HG02885 (cell line): ENCODE measurements at regions not wholly inside any gene's neighbourhood (a gene's known extent, or its start where the extent isn't known, plus 50 kb on each side); places are given as distances from the start of the nearest gene placed in this dataset.
"Not testable (repeated sequence)": the region's sequence is repeated elsewhere in the genome, so short reads cannot be mapped to it uniquely, and the experiment has no call there.

Experiments
- ATAC-seq: cut with Tn5 transposase; IDR thresholded peaks from one replicate; pipeline ENCODE4 v1.9.1; 2021; ENCODE audit warnings: mild to moderate bottlenecking; ENCODE audit not compliant: unreplicated experiment, poor library complexity

DNA sequence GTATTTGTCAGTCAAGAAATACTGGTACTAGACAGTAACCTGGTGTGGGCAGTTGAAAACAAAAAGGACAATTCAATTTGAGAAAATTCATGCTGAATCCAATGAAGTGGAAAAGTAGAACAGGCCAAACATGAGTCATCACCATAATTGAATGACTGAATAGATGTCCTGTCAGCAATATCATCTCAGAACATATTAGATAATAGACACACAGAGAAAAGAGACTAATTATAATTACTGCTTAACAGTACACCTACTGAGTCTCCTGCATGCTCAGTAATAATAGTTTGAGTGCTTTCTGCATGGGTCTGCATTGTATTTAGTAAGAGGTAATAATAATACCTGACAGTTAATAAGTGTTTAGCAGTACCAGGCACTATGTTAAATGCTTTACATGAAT lies 138.6 kb upstream of the ZC3H15 start:
- ATAC-seq, result peak; percentile 49

DNA sequence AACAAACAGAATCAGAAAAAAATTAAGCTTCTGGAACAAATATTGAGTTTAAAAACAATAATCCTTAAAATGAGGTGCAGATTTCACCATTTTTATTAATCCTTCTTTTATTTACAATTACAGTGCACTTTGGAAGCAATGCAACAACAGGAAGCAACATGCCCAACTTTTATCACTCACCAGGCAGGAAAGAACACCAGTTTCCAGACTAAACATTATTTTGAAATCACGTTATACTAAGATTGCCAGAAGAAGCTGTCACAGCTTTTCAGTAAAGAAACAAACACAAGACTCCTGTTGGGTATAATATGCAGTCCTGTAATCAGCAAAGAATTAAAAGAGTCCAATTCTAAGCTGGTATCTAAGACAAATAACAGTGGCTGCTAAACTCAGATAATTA lies 137.9 kb upstream of the ZC3H15 start:
- no peak for ATAC-seq

GRCh38 chr2:186349508-186349907 lies 136.6 kb upstream of the ZC3H15 start:
- peak; percentile 71 for ATAC-seq

GRCh38 chr2:186354160-186354559 lies 131.9 kb upstream of the ZC3H15 start:
- not testable (repeated sequence) for ATAC-seq

DNA sequence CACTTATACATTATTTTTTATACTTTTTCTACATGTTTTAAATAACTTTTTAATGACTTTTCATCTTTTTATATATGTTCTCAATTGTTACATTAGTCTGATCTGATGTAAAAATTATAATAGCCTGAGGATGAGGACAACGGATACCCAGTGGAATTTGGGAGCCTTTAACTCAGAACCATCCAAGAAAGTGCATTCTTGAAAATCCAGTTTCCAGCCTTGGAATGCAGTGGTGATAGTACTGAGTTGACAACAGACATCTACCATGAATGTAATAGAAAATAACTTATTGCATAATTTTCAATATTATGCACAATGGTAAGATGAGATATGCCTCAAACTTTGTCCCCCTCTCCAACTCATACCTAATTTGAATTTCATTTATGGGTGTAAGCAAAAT lies 120.7 kb upstream of the ZC3H15 start:
- ATAC-seq, result no peak

DNA sequence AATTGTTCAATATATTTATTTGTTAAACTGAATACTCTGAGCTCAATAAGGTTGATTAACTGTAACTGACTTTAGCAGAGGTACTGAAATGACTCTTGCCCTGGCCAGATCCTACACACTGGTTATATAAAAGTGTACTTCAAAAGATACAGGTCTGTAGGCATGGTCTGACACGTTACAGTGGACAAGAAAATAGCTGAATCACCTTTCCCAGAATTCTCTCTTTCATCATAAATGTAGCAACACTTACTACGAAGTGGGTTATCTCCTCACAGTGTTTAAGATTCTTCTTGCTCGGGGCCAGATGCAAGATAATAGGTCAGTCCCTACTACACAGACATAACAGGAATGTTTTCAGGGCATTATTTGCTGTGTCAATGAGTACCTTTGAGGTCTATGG lies 107.0 kb upstream of the ZC3H15 start:
- no peak for ATAC-seq

DNA sequence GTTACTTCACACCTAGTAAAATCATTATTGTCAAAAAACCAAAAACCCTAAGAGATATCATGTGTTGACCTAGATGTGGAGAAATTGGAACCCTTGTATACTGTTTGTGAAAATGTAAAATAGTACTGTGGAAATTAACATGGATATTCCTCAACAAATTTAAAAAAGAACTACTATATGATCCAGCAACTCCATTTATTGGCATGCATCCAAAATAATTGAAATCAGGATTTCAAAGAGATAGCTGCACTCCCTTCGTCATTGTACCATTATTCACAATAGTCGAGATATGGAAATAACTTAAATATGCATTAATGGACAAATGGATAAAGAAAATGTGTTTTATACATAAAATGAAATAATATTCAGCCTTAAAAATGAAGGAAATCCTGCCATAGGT lies 105.3 kb upstream of the ZC3H15 start:
- no peak for ATAC-seq

DNA sequence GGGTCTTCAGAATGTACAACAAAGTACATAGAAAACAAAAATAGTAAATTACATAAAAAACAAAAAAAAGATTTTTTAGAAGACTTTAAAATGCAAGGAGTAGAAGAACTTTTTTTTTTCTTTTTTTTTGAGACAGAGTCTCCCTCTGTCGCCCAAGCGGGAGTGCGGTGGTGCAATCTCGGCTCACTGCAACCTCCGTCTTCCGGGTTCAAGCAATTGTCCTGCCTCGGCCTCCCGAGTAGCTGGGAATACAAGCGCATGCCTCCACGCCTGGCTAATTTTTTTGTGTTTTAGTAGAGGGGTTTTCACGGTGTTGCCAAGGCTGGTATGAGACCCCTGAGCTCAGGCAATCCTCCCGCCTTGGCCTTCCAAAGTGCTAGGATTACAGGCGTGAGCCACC lies 104.5 kb upstream of the ZC3H15 start:
- ATAC-seq, result no peak

DNA sequence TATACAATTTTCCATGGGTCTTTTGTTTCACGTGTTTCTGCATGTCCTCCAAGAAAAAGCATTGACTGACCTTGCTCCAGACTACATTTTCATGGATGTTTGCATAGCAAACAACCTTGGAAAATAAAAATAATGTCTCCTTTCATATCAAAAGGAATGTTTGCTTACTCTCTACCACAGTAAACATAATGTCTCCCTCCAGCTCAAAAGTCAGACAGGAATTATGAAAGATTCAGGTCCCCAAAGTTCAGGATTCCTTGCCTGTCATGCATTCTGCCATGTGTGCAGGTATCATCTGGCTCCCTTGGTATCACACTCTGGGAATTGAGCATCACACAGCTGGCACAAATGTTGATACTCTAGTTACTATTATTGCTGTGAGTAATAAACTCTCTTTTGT lies 103.1 kb upstream of the ZC3H15 start:
- ATAC-seq, result no peak

- ATAC-seq, result no peak
These were observed 101.8 kb upstream of the ZC3H15 start for GRCh38 chr2:186384226-186384625.

GRCh38 chr2:186385638-186386201 lies 100.3 kb upstream of the ZC3H15 start:
- not testable (repeated sequence) for ATAC-seq

DNA sequence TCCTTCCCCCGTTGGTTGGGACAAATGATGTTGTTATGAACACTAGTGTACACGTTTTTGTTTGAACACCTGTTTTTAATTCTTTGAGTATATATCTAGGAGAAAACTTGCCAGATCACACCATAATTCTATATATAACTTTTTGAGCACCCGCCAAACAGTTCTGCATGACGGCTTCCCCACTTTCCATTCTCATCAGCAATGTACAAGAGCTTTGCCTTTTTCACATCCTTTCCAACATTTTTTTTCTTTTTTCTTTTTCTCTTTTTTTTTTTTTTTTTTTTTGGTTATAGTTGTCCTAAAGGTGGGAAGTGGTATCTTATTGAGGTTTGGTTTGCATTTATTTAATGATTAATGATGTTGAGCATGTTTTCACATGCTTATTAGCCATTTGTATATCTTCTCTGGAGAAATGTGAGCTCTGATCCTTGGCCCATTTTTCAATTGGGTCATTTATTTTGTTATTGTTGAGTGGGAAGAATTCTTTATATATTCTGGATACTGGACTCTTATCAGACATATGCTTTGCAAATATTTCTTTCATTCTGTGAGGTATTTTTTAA lies 86.9 kb upstream of the ZC3H15 start:
- peak; percentile 83 for ATAC-seq

DNA sequence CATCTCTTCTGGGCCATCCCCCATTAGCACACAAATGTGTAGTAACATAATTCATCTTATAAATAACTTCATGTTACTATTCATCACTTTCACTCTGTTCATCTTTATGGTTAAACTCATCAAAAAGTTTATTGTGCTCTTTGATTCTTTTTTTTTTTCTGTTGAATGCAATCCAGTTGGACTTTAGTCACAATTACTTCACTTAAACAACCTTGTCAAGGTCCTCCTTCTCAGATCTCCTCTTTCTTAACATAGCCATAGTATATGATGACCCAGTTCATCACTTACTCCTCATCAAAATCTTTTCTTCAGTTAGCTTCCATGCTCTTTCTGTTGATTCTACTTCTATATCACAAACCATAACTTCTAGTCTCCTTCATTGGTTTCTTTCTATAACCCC lies 80.2 kb upstream of the ZC3H15 start:
- no peak for ATAC-seq

DNA sequence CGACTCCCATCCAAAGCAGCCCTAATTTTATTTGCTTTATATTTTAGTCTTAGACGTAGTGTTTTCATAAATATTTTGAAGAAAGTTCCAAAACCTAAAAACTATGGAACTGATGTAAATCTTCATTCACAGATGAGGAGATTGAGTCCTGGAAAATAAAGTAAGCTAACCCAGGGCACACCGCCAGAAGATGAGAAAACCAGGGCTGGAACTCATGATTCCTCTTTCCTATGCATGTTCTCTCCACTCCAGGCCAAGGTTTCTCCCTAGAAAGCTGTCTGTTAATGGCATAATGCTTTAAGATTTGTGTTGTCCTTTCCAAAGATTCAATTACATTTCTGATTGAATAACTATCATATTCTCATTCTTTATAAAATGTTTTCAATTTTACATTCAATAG lies 78.4 kb upstream of the ZC3H15 start:
- no peak for ATAC-seq

GRCh38 chr2:186410802-186411201 lies 75.3 kb upstream of the ZC3H15 start:
- no peak for ATAC-seq

GRCh38 chr2:186422226-186422625 lies 63.8 kb upstream of the ZC3H15 start:
- ATAC-seq, result no peak

DNA sequence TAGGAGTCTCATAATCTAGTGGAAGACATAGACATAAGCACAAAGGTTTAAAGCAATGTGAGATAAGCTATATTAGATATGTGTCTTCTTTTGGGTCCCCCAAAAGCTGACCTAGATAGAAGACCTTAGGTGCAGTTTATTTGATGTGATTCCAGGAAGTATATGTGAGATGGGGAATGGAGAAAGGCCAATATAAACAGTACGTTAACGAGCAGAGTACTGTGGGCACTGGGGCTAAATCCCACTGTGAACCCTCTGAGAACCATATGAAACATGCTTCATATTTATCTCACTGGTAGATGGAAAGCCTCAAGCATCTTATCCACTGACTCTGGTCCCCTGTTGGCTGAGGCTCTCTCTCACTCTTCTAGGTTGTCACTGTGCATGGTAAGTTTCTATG lies 62.6 kb upstream of the ZC3H15 start:
- ATAC-seq, result no peak

DNA sequence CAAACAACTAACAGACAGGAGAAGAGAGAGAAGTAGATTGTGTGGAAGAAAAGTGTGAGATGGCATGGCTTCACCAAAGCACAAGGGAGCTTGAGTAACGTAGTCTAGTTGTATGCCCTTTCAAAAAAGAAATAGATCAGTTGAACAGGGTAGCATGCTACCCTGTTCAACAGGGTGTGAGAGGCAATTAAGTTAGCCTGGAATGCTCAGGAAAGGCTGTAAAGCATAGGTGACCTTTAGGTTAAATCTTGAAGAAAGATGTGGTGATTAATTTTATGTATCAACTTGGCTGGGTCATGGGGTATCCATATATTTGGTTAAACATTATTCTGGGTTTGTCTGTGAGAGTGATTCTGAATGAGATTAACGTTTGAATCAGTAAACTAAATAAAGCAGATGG lies 61.8 kb upstream of the ZC3H15 start:
- ATAC-seq, result no peak

- no peak for ATAC-seq
These were observed 60.5 kb upstream of the ZC3H15 start for GRCh38 chr2:186425576-186425975.

DNA sequence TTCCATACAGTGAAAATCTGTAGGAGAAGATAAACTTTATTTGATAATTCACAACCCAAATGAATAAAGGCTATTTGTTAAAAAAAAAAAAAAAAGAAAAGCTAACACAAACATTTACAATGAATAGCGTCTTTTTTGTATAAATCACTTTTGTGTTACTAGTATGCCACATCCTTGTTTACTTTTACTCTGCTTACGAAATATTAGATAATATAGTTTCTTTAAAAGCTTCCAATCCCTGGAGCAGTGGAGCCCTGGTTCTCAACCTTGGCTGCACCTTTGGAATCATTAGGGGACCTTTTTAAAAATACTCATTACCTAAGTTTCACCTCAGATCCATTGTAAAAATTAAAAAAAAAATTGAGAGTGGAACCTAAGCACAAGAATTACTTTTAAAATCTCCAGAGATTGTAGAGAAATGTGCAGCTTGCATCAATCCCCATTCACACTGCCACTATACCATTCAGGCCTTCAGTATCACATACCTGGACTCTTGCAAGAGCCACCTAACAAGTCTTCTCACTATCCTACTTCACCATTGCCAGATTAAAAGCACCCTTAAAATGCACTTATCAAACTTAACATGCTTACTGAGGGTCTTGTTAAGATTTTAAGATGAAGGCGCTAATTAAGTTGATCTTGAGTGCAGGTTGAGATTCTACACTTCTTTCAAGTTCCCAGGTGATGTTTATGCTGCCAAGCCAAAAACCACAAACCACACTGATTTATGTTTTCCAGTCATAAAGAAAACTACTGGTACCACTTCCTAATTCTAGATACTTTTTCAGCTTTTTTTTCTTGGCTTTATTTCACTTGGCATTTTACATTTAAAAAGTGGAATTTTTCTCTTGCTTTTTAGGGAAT lies 59.7 kb upstream of the ZC3H15 start:
- peak; percentile 94 for ATAC-seq

DNA sequence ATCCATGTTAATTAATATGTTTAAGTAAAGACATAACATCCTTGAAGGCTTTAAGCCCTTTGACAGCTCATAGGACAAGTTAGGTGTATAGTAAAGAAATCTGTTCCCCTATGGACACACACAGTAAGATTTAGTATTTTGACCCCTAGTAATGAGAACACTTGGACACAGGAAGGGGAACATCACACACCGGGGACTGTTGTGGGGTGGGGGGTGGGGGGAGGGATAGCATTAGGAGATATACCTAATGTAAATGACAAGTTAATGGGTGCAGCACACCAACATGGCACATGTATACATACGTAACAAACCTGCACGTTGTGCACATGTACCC lies 59.1 kb upstream of the ZC3H15 start:
- ATAC-seq, result peak; percentile 47

DNA sequence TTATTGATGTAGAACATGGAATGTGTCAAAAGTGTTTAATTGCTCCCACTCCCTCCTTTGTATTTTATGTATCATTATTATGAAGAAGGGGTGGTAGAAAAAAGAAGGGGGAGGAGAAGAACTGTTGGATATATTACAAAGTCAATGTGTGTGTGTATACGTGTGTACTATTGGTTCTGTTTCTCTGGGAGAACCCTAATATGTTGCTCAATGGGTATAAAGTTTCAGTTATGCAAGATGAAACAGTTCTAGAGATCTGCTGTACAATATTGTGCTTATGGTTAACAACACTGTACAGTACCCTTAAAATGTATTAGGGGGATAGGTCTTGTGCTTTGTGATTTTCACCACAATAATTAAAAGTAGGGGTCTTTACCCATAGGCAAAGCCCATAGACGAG lies 58.1 kb upstream of the ZC3H15 start:
- no peak for ATAC-seq
